SH-SY5Y (cell line): ENCODE measurements at regions not wholly inside any gene's neighbourhood (a gene's known extent, or its start where the extent isn't known, plus 50 kb on each side); places are given as distances from the start of the nearest gene placed in this dataset.

Experiments
- GATA2 ChIP-seq: IDR thresholded peaks from 2 replicates; pipeline ENCODE4 v1.6.1; 2011; ENCODE audit warnings: mild to moderate bottlenecking, low read depth, low read length
- GATA3 ChIP-seq: IDR thresholded peaks from 2 replicates; pipeline ENCODE4 v1.6.1; 2011; ENCODE audit warnings: low read depth, mild to moderate bottlenecking, low read length, moderate library complexity

DNA sequence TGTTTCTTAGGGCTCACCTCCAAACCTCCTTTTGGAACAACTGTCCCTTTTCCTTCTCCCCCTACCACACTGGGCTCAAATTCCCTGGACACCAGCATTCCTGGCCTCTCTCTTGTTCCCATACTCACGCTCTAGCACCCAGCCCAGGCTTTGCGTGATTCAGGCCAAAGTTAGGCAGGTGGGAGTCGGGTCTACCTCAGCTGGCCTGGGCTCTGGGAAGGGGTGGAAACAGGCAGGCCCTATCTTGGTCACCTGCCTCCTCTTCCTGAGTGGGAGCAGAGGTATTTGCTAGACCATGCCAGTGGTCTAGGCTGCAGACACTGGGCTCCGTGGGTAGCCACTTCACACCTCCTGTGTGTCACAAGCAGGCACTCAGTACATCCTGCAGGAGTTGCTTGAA is 211.1 kb upstream of the MAMLD1 start:
- TF ChIP-seq GATA3: no peak
- TF ChIP-seq GATA2: no peak
